Nephron (organoid): ENCODE measurements at regions not wholly inside any gene's neighbourhood (a gene's known extent, or its start where the extent isn't known, plus 50 kb on each side); places are given as distances from the start of the nearest gene placed in this dataset.
"Not testable (repeated sequence)": the region's sequence is repeated elsewhere in the genome, so short reads cannot be mapped to it uniquely, and the experiment has no call there.

Source experiments
- H3K27ac Mint-ChIP-seq, 3 experiments: 2 replicates each; pipeline ENCODE4 v1.8.0; 2020; ENCODE audit warnings: mixed read lengths in 3 of 3, mild to moderate bottlenecking in 2 of 3, moderate library complexity in 1 of 3
- H3K27me3 Mint-ChIP-seq: 2 replicates; pipeline ENCODE4 v1.8.0; 2021; ENCODE audit warnings: low read depth, mild to moderate bottlenecking, moderate library complexity, mixed read lengths
- H3K36me3 Mint-ChIP-seq: 2 replicates; pipeline ENCODE4 v1.8.0; 2020; ENCODE audit warnings: low read depth, mixed read lengths
- H3K4me1 Mint-ChIP-seq: 2 replicates; pipeline ENCODE4 v1.8.0; 2020; ENCODE audit warnings: mixed read lengths
- H3K4me3 Mint-ChIP-seq, 3 experiments: 2 replicates each; pipeline ENCODE4 v1.8.0; 2020; ENCODE audit warnings: mild to moderate bottlenecking in 3 of 3, mixed read lengths in 3 of 3, moderate library complexity in 2 of 3
- H3K9me3 Mint-ChIP-seq: 2 replicates; pipeline ENCODE4 v1.8.0; 2020; ENCODE audit warnings: mixed read lengths
- TF ChIP-seq, protein P1 (sequence below), 3 experiments: fragments of 200-600 bp; sonication (generic); IDR thresholded peaks; one replicate each; pipeline ENCODE4 v1.5.0; 2021; ENCODE audit warnings: antibody characterized with exemption in 3 of 3; ENCODE audit not compliant: unreplicated experiment in 3 of 3

DNA sequence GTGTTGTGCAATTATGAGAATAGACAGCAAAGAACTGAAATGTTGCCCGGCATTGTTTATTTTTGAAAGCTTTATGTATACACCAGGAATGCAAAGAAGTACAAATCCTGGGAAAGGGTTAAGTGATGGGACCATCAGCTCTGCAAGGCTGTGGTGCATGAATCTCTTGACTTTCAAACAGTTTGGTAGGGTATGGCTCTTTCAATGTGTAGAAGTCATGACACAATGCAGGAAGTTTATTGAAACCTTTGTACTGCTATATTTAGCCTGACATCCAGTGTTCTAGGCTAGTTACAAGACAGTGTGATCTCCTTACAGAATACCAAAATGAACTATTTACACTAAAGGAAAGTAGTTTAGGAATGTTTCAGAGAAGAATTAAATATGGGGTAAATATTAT, 206.8 kb upstream of the HAND2 start:
- Mint-ChIP-seq H3K9me3 (no peaks in the 10 kb centered on the region), H3K4me3 (no peak overlapping the region), H3K36me3 (no peaks in the 10 kb centered on the region), H3K4me1 (no peaks in the 10 kb centered on the region), H3K27ac (no peak overlapping the region), H3K27me3 (no peaks in the 10 kb centered on the region)
- TF ChIP-seq, protein P1, sequence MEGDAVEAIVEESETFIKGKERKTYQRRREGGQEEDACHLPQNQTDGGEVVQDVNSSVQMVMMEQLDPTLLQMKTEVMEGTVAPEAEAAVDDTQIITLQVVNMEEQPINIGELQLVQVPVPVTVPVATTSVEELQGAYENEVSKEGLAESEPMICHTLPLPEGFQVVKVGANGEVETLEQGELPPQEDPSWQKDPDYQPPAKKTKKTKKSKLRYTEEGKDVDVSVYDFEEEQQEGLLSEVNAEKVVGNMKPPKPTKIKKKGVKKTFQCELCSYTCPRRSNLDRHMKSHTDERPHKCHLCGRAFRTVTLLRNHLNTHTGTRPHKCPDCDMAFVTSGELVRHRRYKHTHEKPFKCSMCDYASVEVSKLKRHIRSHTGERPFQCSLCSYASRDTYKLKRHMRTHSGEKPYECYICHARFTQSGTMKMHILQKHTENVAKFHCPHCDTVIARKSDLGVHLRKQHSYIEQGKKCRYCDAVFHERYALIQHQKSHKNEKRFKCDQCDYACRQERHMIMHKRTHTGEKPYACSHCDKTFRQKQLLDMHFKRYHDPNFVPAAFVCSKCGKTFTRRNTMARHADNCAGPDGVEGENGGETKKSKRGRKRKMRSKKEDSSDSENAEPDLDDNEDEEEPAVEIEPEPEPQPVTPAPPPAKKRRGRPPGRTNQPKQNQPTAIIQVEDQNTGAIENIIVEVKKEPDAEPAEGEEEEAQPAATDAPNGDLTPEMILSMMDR (IDR thresholded peaks at IDR 0.05; ENCODE audit: unreplicated experiment in 3 of 3), result no peak

DNA sequence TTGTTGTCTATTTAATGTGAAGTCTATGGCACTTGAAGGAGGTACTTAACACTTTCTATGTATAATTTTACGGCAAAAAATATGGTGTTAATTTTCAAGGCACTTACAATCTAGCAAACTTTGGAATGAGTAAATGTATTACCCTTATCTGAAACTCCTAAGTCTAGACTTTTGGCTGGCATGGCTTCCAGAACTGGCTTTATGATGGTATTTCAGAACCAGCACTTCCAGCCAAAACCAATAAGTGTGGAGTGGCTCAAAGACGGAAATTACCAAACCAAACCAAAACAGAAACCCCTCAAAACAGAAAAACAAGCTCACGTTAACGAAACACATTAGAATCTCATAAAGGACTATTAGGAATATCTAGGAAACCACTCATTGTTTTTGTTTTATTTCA, 205.6 kb upstream of the HAND2 start:
- Mint-ChIP-seq H3K9me3 (no peaks in the 10 kb centered on the region), H3K36me3 (no peaks in the 10 kb centered on the region), H3K4me3 (no peak overlapping the region)

DNA sequence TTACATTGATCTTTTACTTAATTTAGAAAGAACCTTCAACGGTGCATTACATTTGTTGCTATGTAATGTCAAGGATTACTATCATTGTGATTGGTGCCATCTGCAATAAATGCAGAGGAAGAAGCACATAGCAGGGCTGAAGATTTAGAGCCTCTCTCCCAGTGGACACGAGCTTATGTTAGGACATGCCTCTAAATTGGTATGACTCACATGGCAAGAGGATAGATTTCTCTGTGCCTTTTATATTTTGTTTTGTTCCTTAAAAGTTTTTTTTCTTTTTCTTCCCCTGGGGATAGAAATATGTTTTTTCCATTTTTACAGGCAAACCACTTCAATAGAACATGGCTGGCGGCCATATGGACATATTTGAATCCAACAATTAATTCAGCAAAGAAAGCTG, 205.0 kb upstream of the HAND2 start:
- Mint-ChIP-seq H3K4me1 (no peaks in the 10 kb centered on the region), H3K36me3 (no peaks in the 10 kb centered on the region), H3K27me3 (no peaks in the 10 kb centered on the region), H3K9me3 (no peaks in the 10 kb centered on the region), H3K4me3 (no peak overlapping the region), H3K27ac (no peak overlapping the region)
- TF ChIP-seq, protein P1 (IDR thresholded peaks at IDR 0.05; ENCODE audit: unreplicated experiment in 3 of 3), result no peak

More for the DNA sequence above, 205.6 kb upstream of the HAND2 start:
- no peaks in the 10 kb centered on the region for H3K4me1 Mint-ChIP-seq
- TF ChIP-seq, protein P1 (IDR thresholded peaks at IDR 0.05; ENCODE audit: unreplicated experiment in 3 of 3), result no peak
- no peak overlapping the region for H3K27ac Mint-ChIP-seq
- no peaks in the 10 kb centered on the region for H3K27me3 Mint-ChIP-seq

DNA sequence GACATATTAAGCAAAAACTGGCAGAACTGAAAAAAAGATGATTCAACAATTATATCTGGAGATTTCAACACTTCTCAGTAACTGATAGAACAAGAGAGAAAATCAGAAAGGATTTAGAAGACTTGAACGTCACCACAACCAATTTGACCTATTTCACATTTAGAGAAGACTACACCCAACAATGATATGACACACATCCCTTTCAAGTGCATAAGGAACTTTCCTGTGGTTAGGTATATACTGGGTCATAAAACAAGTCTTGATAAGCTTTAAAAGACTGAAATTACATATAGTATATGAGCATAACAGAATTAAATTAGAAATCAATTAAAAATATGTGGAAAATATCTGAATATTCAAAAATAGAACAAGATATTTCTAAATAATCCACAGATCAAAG, 201.2 kb upstream of the HAND2 start:
- H3K4me1 Mint-ChIP-seq, result no peaks in the 10 kb centered on the region
- TF ChIP-seq, protein P1 (IDR thresholded peaks at IDR 0.05; ENCODE audit: unreplicated experiment in 3 of 3), result no peak
- no peak overlapping the region for H3K4me3 Mint-ChIP-seq
- no peak overlapping the region for H3K27ac Mint-ChIP-seq
- no peaks in the 10 kb centered on the region for H3K27me3 Mint-ChIP-seq
- peaks cover 7% of the 10 kb centered on the region for H3K9me3 Mint-ChIP-seq
- peaks cover 3% of the 10 kb centered on the region for H3K36me3 Mint-ChIP-seq

DNA sequence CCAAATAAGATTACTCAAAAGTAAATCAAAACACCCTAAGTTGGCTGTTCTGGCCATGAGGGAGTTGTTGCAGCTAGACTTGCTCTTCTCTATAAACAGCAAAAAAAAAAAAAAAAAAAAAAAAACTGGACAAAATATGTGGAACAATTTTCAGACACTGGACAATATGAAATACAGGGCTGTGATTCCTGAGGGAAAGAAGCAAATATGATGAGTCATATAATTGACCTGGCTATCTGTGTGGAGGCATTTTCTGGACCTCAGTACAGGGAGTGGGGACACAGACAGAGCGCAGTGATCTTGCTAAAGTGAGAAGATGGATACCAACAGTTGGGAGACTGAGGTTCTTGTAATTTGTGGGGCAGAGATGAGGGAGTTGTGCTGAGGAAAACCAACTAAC, 192.0 kb upstream of the HAND2 start:
- no peaks in the 10 kb centered on the region for H3K4me1 Mint-ChIP-seq
- H3K27me3 Mint-ChIP-seq, result no peaks in the 10 kb centered on the region
- no peak overlapping the region for H3K4me3 Mint-ChIP-seq
- H3K36me3 Mint-ChIP-seq, result no peaks in the 10 kb centered on the region
- no peak overlapping the region for H3K27ac Mint-ChIP-seq
- H3K9me3 Mint-ChIP-seq, result peaks cover 22% of the 10 kb centered on the region
- TF ChIP-seq, protein P1 (IDR thresholded peaks at IDR 0.05; ENCODE audit: unreplicated experiment in 3 of 3), result no peak

DNA sequence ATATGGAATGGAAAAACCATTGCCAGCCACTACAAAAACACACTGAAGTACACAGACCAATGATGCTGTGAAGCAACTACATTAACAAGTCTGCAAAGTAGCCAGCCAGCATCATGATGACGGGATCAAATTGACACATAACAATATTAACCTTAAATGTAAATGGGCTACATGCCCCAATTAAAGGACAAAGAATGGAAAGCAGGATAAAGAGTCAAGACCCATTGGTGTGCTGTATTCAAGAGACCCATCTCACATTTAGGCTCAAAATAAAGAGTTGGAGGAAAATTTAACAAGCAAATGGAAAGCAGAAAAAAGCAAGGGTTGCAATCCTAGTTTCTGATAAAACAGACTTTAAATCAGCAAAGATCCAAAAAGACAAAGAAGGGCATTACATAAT, 188.5 kb upstream of the HAND2 start:
- H3K36me3 Mint-ChIP-seq, H3K4me3 Mint-ChIP-seq, H3K27me3 Mint-ChIP-seq, H3K4me1 Mint-ChIP-seq, H3K27ac Mint-ChIP-seq: not testable (repeated sequence)
- peaks cover 30% of the 10 kb centered on the region for H3K9me3 Mint-ChIP-seq
